T47D (cell line): ENCODE measurements at regions not wholly inside any gene's neighbourhood (a gene's known extent, or its start where the extent isn't known, plus 50 kb on each side); places are given as distances from the start of the nearest gene placed in this dataset.

Experiments used
- DNase-seq, 2 experiments: peaks; one replicate each; pipeline versions ENCODE4 v3.0.0 to v3.0.0-alpha.2; 2011 to 2012; ENCODE audit warnings: low read depth in 1 of 2, low spot score in 1 of 2
- JUND ChIP-seq: IDR thresholded peaks from 2 replicates; pipeline ENCODE4 v1.6.1; 2012; ENCODE audit warnings: low read depth
- in situ Hi-C: cut with HindIII; loops from 2 replicates; pipeline ENCODE4 v1.10.0; 2016; ENCODE audit warnings: low sequenced_read_pairs, low pct_unique_long_range_greater_than_20kb

GRCh38 chr2:118198268-118198667 is 110.0 kb downstream of the INSIG2 start:
- in situ Hi-C loops = no loop called here
- DNase-seq = no peak
- TF ChIP-seq JUND = no peak

GRCh38 chr2:118197011-118197675 is 108.9 kb downstream of the INSIG2 start:
- TF ChIP-seq JUND = no peak
- in situ Hi-C loops = no loop called here
- peak in 1 of 2 experiments; percentile 38 for DNase-seq

GRCh38 chr2:118190474-118190873 is 102.2 kb downstream of the INSIG2 start:
- no peak for TF ChIP-seq JUND
- in situ Hi-C loops = no loop called here
- DNase-seq = no peak

GRCh38 chr2:118186858-118187254 is 98.6 kb downstream of the INSIG2 start:
- TF ChIP-seq JUND = no peak
- in situ Hi-C loops = no loop called here
- DNase-seq = no peak

DNA sequence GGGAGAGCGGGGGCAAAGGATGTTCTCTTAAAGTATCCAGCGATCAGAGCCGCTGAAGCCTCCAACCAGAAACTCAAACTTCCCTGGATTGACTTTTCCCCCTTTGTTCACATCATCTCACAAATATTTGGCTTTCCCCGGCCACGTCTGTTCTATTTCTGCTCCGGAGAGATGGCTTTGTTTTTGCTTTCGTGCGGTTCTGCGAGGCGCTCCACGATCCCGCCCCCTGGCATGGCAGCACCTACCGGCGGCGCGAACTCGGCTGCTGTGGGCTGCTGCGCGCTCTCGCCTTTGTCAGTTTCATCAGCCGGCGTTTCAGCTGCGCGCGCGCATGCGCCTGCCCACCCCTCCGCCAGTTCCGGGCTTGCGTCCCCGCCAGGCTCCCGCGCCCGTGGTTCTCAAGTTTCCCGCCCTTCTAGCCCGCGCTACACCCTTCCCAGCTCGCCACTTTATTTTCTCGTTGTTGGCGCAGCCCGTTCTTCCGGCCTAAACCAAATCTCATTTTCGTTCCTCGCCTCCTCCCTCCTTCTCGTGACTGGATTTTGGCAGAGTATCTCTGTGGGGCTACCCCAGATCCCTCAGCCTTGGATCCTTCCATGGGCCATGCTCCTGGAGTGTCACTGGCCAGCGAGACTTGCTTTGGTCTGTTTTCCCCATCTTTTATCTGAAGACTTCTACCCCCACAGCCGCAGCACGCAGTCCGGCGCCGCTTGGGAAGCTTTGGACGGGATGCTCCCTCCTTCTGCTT is 98.0 kb downstream of the INSIG2 start:
- DNase-seq = peak; percentile 70 to 78
- in situ Hi-C loops = no loop called here
- TF ChIP-seq JUND = no peak

- no peak for TF ChIP-seq JUND
- in situ Hi-C loops = no loop called here
- DNase-seq = peak; percentile 28 to 30
These were observed 97.2 kb downstream of the INSIG2 start for GRCh38 chr2:118185210-118186109.

DNA sequence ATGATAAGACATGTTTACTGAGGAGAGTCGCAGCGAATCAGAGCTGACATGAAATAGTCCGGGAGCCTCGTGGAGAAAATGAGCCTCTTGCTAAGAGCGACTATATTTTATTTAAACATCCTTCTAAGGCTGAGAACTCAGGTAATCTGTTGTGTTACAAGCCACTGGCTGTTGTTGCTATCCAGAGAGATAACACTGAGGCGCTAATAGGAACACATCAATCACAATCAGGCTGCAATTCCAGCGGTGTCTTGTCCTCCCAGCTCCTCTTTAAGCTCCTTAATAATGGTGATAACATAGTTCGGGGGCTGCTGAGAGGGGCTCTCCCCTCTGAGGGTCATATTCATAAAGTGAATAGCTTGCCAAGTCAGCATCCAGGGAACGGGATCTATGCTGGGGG is 95.1 kb downstream of the INSIG2 start:
- TF ChIP-seq JUND = no peak
- no peak for DNase-seq
- in situ Hi-C loops = no loop called here

DNA sequence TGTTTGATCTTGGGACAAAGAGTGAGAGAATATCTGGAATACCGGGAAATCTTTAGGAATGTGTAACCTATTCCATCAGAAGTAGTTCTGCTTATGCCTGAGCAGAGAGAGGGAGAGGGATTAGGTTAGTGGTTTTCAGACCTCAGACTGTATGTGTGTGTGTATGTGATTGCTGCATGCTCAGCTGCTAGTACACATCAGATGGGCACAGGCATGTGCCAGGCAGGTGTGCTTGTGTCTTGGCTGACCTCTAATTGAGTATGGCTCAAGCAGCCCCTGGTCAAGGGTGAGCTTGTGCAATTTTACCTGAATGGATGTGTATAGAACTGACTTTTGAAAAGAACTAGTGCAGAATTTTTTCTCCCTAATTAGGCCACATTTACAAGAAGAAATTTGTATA is 91.2 kb downstream of the INSIG2 start:
- no peak for TF ChIP-seq JUND
- in situ Hi-C loops = no loop called here
- no peak for DNase-seq

DNA sequence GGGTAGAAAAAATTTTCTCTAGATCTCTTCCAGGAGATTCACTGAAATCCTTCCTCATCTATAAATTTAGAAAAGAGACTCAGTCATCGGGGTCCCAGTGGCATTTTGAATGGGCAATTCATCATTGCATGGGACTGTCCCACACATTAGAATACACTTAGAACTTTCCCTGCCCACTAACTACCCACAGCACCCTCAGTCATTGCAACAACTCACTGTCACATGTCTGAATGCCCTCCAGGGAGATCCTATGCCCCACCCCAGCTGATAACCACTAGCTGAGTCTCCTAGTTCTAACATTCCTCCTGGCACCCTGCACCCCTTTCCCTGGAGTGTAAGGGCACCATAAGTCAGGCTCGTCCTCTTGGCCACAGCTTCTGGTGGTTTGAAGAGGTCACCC is 89.6 kb downstream of the INSIG2 start:
- no peak for DNase-seq
- no peak for TF ChIP-seq JUND
- in situ Hi-C loops = no loop called here

DNA sequence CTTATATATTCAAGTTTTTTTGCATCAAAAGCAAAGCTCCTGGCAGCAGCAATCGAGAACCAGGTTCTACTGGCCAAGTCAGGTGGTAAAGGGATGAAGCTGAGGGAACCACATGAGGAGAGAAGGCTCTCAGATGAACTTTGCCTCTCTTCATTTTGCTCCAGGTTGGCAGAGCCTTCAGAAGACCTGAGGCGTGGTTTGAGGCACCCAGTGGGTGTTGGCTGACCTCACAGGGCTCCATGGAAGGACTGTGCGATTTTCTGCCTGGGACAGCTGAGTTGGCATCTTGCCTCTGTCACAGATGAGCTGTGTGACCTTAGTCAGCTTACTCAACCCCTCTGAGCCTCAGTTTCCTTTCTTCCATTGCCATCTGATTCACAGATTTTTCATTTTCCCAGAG is 89.0 kb downstream of the INSIG2 start:
- in situ Hi-C loops = no loop called here
- no peak for TF ChIP-seq JUND
- DNase-seq = no peak

- no peak for DNase-seq
- in situ Hi-C loops = no loop called here
These were observed 88.3 kb downstream of the INSIG2 start for GRCh38 chr2:118176601-118177000.

DNA sequence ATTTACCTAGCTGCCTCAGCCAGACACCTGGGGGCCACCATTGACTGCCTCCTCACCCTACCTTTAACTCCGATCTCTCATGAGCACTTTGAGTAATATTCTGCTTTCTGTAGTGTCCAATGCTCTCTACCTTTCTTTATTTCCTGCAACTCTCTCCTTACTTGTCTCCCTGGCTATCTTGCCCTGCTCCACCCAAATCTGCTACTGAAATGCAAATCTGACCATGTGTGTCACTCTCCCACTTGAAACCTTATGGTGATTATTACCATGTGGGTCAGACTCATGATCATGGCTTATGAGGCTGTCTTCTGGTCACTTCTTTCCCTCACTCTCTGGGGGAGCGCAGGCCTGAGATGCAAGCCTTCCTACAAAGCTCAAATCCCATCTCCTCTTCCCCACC is 83.3 kb downstream of the INSIG2 start:
- in situ Hi-C loops = no loop called here
- DNase-seq = no peak
- TF ChIP-seq JUND = no peak

More at GRCh38 chr2:118176601-118177000, 88.3 kb downstream of the INSIG2 start:
- TF ChIP-seq JUND = no peak
